ENCODE measurements at regions not wholly inside any gene's neighbourhood (a gene's known extent, or its start where the extent isn't known, plus 50 kb on each side); places are given as distances from the start of the nearest gene placed in this dataset.

- TF ChIP-seq CTCF (conservative IDR thresholded peaks at IDR 0.05; ENCODE audit: control insufficient read depth, insufficient read depth, low read depth, low read length), result no peak
- no peak overlapping the region for H3K4me3 ChIP-seq (ENCODE audit: control insufficient read depth, low read depth, low read length)
- DNase-seq (ENCODE audit: low read depth), result no peak
These were observed 59.2 kb upstream of the ITGA4 start for GRCh38 chr2:181398000-181398399.

GRCh38 chr2:181399027-181399426, 58.2 kb upstream of the ITGA4 start:
- no peak for TF ChIP-seq CTCF (conservative IDR thresholded peaks at IDR 0.05; ENCODE audit: control insufficient read depth, insufficient read depth, low read depth, low read length)
- DNase-seq (ENCODE audit: low read depth), result no peak
- no peak overlapping the region for H3K4me3 ChIP-seq (ENCODE audit: control insufficient read depth, low read depth, low read length)

- TF ChIP-seq CTCF (conservative IDR thresholded peaks at IDR 0.05; ENCODE audit: control insufficient read depth, insufficient read depth, low read depth, low read length), result no peak
- H3K4me3 ChIP-seq (ENCODE audit: control insufficient read depth, low read depth, low read length), result no peak overlapping the region
- DNase-seq (ENCODE audit: low read depth), result no peak
These were observed 52.7 kb upstream of the ITGA4 start for GRCh38 chr2:181404472-181404871.

- no peak for DNase-seq (ENCODE audit: low read depth)
- TF ChIP-seq CTCF (conservative IDR thresholded peaks at IDR 0.05; ENCODE audit: control insufficient read depth, insufficient read depth, low read depth, low read length), result no peak
- no peak overlapping the region for H3K4me3 ChIP-seq (ENCODE audit: control insufficient read depth, low read depth, low read length)
These were observed 50.0 kb upstream of the ITGA4 start for GRCh38 chr2:181407171-181407570.

Data from fibroblast of mammary gland (primary cell).